Retinal pigment epithelial cell (primary cell): ENCODE measurements at regions not wholly inside any gene's neighbourhood (a gene's known extent, or its start where the extent isn't known, plus 50 kb on each side); places are given as distances from the start of the nearest gene placed in this dataset.

Experiments used
- DNase-seq: peaks from one replicate; pipeline ENCODE4 v3.0.0-alpha.2; 2010; ENCODE audit warnings: low read depth
- H3K4me3 ChIP-seq: 2 replicates; pipeline ENCODE4 v1.5.1; 2011; ENCODE audit warnings: mild to moderate bottlenecking, low read length, control low read depth, moderate library complexity
- CTCF ChIP-seq: conservative IDR thresholded peaks from 2 replicates; pipeline ENCODE4 v1.5.1; 2011; ENCODE audit warnings: low read depth, low read length, control low read depth, inconsistent platforms

- no peak for TF ChIP-seq CTCF
- no peak overlapping the region for H3K4me3 ChIP-seq
- DNase-seq = no peak
Observed at GRCh38 chr13:88541994-88542393, 870.8 kb downstream of the SLITRK5 start.

GRCh38 chr13:88544836-88545235 lies 873.7 kb downstream of the SLITRK5 start:
- TF ChIP-seq CTCF = no peak
- H3K4me3 ChIP-seq = no peak overlapping the region
- peak; percentile 2 for DNase-seq

- H3K4me3 ChIP-seq = no peak overlapping the region
- no peak for TF ChIP-seq CTCF
- DNase-seq = no peak
Observed at GRCh38 chr13:88552966-88553365, 881.8 kb downstream of the SLITRK5 start.

GRCh38 chr13:88565566-88565965 lies 894.4 kb downstream of the SLITRK5 start:
- no peak for TF ChIP-seq CTCF
- no peak overlapping the region for H3K4me3 ChIP-seq
- DNase-seq = no peak

DNA sequence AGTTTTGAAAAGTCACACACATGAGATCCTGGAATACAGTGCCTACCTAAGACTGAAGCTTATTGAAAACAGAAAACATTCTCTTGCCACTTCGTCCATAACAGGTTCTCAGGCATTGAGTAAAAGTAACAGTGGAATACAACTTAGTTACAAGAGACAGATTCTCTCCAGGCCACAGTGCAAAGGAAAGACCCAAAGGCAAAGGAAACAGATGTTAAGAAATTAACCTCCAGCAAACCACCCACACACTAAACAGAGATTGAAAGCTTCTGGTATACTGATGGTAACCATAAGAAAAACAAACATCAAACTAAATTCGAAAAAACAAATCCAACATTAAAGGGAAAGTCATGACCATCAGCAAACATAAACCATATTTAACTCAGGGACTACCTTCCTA lies 914.7 kb downstream of the SLITRK5 start:
- TF ChIP-seq CTCF = no peak
- DNase-seq = no peak

GRCh38 chr13:88586263-88586662 lies 915.1 kb downstream of the SLITRK5 start:
- TF ChIP-seq CTCF = no peak
- peak; percentile 55 for DNase-seq
- no peak overlapping the region for H3K4me3 ChIP-seq

More for the DNA sequence above, 914.7 kb downstream of the SLITRK5 start:
- no peak overlapping the region for H3K4me3 ChIP-seq

DNA sequence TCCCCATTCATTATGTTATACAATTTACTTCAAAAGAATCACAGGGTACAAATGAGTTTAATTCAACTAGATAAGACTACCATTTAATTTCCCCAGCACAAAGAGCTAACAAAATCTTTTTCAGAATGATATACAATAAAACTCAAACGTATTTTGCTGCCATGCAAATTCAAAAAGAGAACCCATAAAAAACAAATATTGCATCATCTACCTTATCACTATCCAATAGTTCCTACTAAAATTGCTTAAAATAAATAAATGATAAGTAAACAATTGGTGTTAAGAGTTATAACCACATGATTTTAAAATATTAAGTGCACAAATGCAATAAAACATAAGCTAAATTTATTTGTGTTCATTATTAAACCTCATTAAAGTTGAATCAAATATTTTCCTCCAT lies 919.4 kb downstream of the SLITRK5 start:
- DNase-seq = no peak
- H3K4me3 ChIP-seq = no peak overlapping the region
- no peak for TF ChIP-seq CTCF
